G401.6 (cell line): ENCODE measurements at regions not wholly inside any gene's neighbourhood (a gene's known extent, or its start where the extent isn't known, plus 50 kb on each side); places are given as distances from the start of the nearest gene placed in this dataset.

Experiments
- FAIRE-seq: peaks from 2 replicates; lab custom pipeline; 2012; peaks lifted over from hg19 to GRCh38; lab: Jason Lieb, UNC

DNA sequence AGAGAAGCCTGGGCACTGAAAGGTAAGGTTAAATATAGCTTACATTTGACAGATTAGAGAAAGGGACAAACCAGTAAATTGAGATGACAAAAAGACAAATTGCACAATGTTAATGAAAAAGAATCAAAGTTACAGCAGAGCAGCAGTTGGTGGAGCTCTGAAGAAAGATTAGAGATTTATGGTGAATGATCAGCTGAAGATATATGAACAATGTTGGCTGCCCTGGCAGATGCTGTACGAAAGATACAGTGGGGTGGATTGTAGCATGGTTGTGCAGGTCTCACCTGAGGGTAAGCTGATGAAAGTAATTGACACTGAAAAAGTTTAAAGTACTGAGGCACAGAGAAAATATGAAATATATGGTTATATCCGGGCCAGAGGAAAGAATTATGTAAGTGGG is 492.1 kb downstream of the ARHGEF28 start:
- no peak for FAIRE-seq

DNA sequence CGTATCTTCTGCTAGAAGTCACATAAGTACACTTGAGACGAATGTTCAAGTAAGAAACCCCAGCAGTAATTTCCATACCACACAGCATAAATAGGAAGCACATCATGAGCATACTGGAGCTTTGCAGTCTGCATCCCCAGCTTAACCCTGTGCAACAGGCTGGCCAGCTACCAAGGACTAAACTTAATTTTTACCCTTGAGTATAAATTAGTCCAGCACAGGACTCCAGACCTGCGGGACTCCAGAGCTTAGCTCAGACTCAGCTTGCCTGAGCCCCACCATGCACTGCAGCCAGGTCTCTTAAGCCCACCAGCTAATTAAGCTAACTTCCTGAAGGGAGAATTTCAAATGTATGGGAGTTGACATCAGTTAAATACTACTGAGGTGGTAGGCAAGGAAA is 491.0 kb downstream of the ARHGEF28 start:
- no peak for FAIRE-seq

DNA sequence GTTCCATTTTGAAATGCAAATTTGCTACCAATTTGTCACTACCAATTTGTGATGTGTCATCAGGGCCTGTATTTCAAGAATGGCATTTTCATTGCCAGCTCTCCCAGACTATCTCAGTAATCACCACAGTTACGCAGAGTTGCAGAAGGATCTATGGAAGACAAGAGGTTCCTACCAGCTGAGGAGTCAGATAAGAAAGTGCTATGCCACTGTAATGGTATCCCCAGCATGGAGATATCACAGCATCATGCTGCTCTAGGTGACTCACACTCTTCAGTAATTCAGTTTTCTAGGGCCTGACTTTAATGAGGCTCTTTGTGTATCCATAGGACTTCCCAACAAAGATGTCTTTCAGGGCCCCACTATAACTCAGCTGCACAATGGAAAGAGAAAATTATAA is 490.3 kb downstream of the ARHGEF28 start:
- FAIRE-seq = no peak

DNA sequence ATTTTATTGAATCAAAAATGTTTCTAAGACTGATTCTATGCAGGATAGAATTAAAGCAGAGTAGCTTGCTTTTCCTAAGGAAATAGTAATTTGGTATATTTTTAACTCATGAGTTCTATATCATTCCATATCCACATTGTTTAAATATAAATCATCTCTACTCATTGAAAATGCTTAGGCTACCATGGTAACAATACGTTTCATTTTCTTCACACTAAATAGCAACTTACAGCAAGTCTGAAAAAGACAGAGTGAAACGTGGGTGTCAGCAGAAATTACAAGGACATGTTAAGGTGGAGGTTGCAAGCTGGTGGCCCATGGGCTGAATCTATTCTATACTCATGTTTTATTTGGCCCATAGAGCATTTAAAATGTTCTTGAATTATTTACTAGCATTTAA is 487.9 kb downstream of the ARHGEF28 start:
- no peak for FAIRE-seq

DNA sequence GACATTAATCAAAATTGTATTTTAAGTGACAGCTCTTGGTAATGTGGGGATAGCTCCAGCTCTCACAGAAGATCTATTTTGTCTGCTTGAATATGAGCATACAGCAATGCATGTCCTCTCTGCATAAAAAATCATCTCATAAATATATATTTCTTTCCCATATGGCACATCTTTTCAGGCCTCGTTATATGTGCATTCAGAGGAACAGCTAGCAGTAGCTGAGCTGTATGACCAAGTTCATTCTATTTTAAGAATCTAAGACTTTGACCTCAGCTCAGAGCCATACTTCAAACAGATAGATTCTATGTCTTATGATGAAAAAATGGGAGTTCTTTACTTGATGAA is 487.2 kb downstream of the ARHGEF28 start:
- no peak for FAIRE-seq

DNA sequence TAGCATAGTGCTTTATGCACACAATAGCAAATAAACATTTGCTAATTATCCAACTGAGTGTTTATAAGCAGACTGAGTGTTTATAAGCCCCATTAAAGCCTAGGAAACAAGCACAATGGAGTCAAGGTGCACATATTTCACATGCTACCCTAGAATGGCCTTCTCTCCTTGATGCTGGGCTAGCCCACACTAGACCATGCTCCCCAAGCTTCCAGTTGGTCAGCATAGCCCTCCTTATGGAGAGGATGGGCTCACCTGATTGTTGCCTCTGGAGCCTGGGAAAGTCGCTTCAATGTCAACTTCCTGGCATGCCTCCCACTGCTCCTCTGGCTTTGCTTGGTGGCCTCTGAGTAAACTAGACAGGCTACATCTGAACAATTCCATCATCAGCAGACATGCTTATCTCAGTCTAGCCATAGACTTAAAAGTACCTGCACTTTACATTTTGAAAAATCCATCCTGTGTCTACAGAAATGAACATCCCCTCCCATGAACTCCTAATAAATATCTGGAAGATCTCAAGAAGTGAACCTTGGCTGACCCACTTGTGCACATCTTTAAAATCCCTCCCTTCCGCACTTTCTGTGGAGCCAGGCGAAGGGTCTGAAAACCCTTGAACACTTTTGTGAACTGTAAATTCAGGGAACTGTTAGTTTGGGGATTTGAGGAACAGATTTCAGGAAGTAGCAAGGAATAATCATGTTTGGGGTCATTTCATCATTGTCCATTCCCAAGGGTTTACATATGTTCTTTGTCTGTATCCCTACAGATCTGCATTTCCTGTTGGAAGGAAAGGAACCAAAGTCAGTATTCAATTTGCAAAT is 486.6 kb downstream of the ARHGEF28 start:
- FAIRE-seq = no peak

DNA sequence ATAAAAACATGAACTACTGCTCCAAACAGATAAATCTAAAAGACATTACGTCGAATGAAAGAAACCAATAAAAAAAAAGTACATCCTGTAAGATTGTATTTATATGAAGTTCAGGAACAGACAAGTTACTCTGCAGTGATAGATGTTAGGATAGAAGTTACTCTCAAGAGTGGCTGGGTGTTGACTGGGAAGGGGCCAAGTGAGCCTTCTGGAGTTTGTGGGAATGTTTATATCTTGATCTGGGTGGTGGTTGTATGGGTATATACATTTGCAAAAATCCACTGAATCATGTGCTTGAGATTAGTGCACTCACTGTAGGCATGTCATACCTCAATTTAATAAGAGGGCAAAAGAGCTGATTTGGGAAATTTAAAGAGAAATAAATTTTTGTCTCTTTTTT is 485.8 kb downstream of the ARHGEF28 start:
- FAIRE-seq = no peak

DNA sequence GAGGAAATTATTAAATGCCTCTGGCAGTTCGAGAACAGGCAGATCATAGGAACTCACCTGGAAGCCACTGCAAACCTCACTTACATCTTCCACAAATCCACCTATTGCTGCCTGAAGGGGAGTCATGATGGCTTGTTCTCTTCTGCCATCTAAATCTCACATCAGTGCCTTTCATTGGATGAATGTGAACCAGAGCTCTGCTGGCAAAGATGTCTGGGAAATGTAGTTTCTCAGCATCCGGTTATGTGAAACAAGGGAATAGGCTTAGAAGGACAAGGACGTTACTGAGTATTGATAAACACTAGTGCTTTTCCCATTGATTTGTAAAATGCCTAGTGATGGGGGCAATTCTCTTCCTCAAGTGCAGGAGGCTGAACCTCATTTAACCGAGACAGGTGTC is 483.3 kb downstream of the ARHGEF28 start:
- no peak for FAIRE-seq

DNA sequence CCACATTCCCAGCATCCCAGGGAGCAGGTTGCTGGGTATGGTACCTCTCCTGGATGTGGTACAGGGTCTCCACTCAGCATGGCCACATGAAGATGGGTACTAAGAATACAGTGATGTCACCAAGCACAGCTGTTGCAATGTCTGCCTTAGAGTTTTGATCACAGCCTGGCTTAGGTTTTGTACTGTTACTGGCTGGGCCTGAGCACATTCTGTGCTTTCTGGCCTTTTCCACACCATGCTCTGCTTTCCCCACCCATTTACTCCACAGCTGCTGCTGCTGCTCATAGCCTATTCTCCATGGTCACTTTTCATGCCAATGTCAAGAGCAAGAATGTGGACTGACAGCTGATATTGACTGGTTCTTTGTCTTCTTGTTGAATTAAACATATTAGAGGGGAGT is 481.9 kb downstream of the ARHGEF28 start:
- no peak for FAIRE-seq

DNA sequence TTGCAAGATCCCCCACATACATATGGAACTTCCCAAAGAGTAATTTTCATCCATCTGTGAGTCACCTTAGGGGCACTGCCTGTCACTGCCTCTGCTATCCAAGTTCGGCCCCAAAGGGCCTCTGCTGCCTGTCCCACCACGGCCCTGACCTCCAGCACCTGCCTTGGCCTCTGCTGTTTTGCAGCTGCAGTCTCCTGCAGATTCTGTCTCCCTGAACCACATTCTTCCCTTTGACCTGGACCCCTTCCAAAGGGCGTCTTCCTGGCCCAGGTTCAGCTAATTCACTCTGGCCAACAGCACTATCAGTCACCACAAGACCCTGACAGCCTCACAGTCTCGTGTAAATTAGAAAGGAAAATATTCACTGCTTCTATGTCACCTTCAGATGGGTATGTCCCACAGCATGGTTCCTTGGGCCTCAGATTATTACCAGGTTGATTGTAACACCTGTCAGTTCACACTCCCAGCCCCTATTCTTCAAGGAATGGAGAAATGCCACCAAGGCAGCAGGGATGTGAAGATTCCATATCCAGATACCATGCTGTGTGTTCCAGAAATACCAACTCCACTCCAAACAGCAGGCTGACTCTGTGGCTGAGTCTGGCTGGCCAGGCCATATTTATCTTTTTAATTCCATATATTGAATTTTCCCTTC is 479.3 kb downstream of the ARHGEF28 start:
- no peak for FAIRE-seq

DNA sequence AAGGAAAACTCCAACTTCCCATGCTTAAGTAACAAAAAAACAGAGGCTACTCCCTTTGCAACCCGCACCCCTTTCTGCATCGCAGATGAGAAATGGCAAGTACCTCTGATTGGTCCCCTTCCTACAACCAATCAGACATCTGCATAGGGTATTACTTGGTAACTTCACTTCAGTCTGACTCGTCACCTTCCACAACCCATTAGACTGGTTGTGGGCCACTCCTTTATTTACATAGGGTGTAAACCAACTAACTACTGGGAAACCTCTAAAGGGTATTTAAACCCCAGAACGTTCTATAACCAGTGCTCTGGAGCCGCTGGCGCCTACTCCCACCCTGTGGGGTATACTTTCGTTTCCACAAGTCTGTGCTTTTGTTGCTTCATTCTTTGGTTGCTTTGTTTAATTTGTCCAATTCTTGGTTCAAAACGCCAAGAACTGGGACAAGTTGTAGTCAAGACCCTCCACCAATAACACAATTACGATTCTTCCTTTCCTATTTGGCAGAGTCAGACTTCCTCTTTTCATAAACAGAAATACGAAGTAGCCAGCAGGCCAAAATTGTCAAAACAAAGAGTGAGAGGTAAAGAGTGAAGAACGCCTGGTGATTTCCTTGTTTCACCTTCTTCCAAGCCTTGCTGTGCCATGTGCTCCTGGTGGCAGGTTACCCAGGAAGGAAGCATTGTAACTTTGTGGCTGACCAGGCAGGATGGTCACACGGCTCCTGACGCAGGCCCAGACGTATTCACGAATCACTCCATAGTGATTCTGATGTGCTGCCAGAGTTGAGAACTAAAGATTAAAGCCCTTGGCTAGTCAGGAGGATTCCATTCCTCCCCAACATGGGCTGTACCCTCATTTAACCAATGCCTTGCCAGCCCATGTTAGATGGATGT is 477.4 kb downstream of the ARHGEF28 start:
- FAIRE-seq = no peak

DNA sequence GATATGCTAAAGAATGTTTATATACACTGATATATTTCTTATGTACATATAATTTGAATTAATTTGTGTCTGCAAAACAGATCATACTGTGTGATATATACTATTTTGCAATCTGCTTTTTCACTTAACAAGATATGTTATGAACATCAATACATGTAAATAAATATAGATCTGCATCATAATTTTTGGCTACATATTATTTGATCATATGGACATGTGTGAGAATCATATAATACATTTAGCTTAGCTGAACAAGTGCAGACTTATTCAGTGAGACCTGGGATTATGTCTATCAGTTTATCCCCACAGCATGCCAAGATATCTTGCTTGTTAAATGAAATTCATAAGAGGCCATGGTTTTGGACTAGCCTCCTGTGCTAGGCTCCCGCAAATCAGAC is 474.3 kb downstream of the ARHGEF28 start:
- FAIRE-seq = no peak

DNA sequence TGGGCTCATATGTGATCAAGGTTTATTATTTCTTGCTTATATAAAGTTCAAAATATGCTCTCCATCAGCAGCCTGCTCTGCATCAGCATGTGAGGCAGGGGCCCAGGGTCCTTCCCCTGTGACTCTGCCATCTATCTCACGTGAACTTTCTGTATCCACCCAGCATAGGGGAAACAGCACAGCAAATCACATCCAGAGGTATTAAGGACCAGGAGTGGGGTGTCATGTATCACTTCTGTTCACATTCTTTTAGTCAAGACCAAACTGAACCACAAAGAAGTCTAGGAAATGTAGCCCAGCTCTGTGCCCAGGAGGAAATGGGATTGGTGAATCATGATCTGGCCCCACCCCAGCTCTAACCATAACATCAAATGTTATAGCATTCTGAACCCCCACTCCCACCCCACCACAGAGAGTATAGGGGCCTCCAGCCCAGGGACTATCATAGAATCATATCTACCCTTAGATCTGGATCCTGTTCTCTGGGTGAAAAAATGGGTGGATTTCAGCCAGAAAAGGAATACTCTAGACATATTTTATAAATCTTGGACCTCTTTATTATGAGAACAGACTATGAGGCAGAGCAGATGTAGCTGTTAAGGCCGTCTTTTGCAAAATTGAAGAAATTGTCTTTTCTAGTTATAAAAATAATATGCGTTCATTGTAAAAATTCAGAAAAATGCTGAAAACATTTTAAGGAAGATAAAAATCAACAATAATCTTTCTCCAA is 473.7 kb downstream of the ARHGEF28 start:
- FAIRE-seq = no peak

DNA sequence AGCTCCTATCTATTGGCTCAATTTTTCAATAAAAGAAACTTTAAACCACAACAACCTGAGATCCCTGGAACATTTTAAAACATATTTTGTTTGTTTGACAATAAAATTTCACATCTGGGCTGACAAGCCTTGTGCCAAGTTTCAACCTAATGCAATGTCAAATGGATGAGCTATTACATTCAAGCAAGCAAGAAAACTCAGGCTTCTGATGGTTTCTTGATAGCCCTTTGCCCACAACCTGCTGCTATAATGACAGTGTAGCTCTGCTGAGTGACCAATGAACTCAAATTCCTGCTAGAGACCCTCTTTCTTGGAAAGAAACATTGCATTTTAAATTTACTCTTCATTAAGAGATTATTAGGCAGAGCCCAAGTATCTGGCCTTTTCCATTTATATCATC is 472.9 kb downstream of the ARHGEF28 start:
- FAIRE-seq = no peak

DNA sequence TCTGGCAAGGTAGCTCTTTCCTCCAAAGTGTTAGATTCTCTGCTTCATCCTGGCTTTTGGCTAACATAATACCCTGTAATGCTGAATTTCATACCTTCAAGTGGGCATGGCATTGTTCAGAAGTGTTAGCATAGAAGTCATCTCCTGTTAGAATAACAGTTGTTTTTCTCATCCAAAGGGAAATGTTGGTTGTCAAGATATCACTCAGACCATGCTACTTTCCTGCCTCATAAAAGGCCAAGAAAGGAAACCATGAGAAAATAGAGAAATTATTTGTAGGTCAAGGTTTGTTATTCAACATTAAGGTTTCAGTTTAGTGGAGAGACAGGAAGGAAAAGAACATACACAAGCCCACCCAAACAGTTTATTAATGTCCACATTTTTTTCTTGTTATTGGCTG is 472.5 kb downstream of the ARHGEF28 start:
- FAIRE-seq = no peak

DNA sequence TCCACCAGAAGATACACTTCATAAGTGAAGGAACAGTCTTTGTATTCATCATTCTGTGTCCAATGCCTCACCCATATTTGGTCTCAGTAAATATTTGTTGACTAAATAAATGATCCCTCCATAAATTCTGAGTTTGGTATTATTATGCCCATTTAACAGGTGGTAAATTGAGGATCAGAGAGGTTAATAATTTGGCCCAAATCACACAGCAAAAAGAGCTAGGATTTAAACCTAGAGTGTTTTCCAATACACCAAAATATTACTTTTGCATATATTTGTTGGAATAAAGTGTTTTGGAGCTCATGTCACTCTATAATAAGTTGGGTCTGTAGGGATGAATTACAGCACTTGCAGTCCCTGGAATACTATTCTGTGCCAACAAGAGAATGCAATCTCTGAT is 470.3 kb downstream of the ARHGEF28 start:
- no peak for FAIRE-seq

DNA sequence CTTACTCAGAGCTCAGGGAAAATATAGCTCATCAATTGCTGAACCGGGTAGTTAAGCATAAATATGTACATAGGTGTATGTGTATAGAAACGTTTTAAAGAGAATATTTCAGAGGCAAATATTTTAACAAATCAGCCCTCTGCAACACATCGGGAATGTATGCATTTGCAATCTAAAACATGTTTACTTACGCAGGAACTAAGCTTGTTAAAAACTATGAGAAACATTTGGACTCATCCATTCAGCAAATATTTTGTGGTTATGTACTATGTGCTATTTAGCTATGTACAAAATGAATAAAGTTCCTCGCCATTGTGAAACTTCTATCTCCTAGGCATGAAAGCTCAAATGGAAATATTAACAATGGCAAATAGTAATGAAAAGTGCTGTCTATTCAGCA is 469.9 kb downstream of the ARHGEF28 start:
- no peak for FAIRE-seq

DNA sequence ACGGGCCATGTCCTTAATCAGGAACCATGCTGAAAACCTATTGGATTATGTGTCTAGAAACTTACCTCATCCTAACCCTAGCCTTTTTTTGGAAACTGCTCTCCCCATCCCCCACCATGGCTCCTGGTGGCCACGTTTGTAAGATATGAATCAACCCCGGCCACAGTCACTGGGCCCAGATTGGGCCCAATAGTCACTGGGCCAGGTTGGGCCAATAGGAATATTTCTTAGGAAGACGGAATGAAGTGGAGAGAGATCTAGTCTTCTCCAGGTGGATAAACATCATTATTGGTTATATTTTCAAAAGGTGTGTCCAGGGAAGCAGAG is 468.7 kb downstream of the ARHGEF28 start:
- FAIRE-seq = no peak

DNA sequence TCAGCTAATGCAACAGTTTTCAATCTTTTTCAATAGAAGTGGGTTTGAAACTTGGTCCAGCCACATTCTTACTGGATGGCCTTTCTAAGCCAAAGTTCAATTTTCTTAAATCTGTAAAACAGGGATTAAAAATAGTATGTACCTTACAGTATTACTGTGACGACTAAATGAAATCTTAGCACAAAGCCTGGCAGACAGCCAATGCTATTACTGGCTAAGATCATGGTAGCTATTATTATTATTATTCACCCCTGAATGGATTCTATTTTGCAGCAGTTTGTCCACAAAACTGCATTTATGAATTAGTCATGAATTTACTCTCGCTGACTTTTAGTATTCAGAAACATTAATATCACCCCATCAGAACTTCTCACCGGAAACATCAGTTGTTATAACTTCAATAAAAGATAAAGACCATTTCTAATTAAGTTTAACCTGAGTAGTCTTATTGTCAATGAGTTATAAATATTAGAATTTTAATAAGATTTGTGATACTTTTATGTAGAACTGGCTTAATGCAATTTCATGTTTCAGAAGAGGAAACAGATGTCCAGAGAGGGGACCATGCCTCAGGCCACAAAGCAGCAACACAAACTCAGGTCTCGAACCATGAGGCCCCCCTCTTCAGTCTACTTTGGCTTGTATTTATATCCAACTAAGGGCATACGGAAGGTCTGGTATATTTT is 468.2 kb downstream of the ARHGEF28 start:
- FAIRE-seq = no peak

DNA sequence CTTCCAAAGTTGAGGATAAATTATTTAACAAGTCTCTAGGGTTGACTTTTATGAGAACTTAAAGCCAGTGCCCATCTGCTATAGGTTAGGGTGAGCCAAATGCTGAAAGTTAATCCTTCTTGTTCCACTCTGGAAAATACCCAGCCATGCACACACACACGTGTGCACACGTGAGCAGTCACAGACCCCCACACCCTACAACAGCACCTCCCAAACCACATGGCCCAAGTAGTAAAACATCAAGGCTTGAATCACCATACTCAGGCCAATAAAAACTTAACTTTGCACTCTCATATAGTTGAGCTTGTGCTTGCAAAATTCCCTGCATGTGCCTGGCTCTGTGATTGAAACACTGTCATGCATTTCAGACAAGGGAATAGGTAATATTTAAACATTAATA is 467.6 kb downstream of the ARHGEF28 start:
- no peak for FAIRE-seq

DNA sequence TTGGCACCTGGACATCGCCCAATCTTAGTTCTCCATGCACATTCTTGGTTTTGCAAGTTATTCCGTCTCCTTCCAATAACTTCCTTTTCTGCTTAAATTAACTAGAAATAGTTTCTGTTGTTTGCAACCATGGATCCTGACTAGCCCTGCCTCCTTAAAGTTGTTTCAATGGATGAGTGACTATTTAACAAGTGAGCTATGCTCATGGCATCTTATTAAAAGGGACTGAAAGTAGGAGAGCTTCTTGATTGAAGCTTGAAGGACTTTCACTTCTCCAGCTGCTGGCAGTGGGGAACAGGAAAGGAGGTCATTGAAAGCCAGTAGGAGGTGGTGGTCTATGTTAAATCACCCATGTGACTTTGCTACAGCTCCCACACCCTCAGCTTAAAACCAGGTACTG is 466.8 kb downstream of the ARHGEF28 start:
- no peak for FAIRE-seq

DNA sequence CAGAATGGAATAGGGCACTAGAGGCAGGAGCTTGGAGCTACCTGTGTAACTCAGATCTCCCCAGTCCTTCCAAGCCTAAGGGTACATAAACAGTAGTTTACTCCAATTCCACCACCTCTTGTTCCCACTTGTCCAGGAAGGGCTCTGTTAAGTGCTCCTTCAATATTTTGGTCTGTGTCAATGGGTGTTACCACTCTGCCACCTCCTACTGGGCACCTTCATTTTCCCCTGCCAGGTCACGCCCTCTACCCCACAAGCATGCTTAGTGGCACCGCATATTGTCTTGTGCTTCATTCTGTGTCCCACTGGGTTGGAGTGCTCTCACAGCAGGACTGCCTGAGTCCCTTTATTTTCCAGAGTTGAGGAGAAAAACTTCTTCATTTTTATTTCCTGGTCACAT is 459.8 kb downstream of the ARHGEF28 start:
- FAIRE-seq = no peak
